ENCODE measurements at regions not wholly inside any gene's neighbourhood (a gene's known extent, or its start where the extent isn't known, plus 50 kb on each side); places are given as distances from the start of the nearest gene placed in this dataset.
A peak's percentile ranks its signal among the peaks of the same experiment; 100 is the strongest.

- DNase-seq = no peak
Observed at GRCh38 chr15:70315431-70315830, 217.7 kb upstream of the TLE3 start.

GRCh38 chr15:70314688-70315087 is 217.0 kb upstream of the TLE3 start:
- no peak for DNase-seq

GRCh38 chr15:70314018-70314354 is 216.3 kb upstream of the TLE3 start:
- no peak for DNase-seq

GRCh38 chr15:70313099-70314017 is 215.6 kb upstream of the TLE3 start:
- no peak for DNase-seq

GRCh38 chr15:70311821-70312220 is 214.1 kb upstream of the TLE3 start:
- no peak for DNase-seq

GRCh38 chr15:70309716-70310115 is 212.0 kb upstream of the TLE3 start:
- DNase-seq = no peak

- no peak for DNase-seq
Observed at GRCh38 chr15:70308735-70309434, 211.2 kb upstream of the TLE3 start.

GRCh38 chr15:70308011-70308734 is 210.5 kb upstream of the TLE3 start:
- DNase-seq = no peak

- DNase-seq = no peak
Observed at GRCh38 chr15:70306582-70306981, 208.9 kb upstream of the TLE3 start.

- DNase-seq = no peak
Observed at GRCh38 chr15:70306081-70306480, 208.4 kb upstream of the TLE3 start.

- no peak for DNase-seq
Observed at GRCh38 chr15:70303981-70304380, 206.3 kb upstream of the TLE3 start.

GRCh38 chr15:70302360-70302759 is 204.6 kb upstream of the TLE3 start:
- DNase-seq = no peak

GRCh38 chr15:70301396-70301795 is 203.7 kb upstream of the TLE3 start:
- no peak for DNase-seq

GRCh38 chr15:70299931-70300869 is 202.5 kb upstream of the TLE3 start:
- peak; percentile 38 to 41 for DNase-seq

- DNase-seq = no peak
Observed at GRCh38 chr15:70297465-70298058, 199.8 kb upstream of the TLE3 start.

GRCh38 chr15:70294731-70295305 is 197.1 kb upstream of the TLE3 start:
- no peak for DNase-seq

- no peak for DNase-seq
Observed at GRCh38 chr15:70293591-70294470, 196.1 kb upstream of the TLE3 start.

- no peak for DNase-seq
Observed at GRCh38 chr15:70293138-70293537, 195.4 kb upstream of the TLE3 start.

GRCh38 chr15:70292076-70292760 is 194.5 kb upstream of the TLE3 start:
- DNase-seq = no peak
